NT2/D1 (cell line): ENCODE measurements at regions not wholly inside any gene's neighbourhood (a gene's known extent, or its start where the extent isn't known, plus 50 kb on each side); places are given as distances from the start of the nearest gene placed in this dataset.

Source experiments
- YY1 ChIP-seq: IDR thresholded peaks from 2 replicates; pipeline ENCODE4 v1.6.1; 2011; ENCODE audit not compliant: insufficient read length, insufficient read depth
- ZNF274 ChIP-seq: IDR thresholded peaks from 2 replicates; pipeline ENCODE4 v1.6.1; 2011; ENCODE audit warnings: mild to moderate bottlenecking, low read depth, low read length

GRCh38 chr6:28757429-28758045 lies 166.2 kb downstream of the TRIM27 start:
- TF ChIP-seq YY1, result no peak
- TF ChIP-seq ZNF274, result no peak
